Transverse colon (tissue), 4 donors: ENCODE measurements at regions not wholly inside any gene's neighbourhood (a gene's known extent, or its start where the extent isn't known, plus 50 kb on each side); places are given as distances from the start of the nearest gene placed in this dataset.

Experiments used
- EP300 ChIP-seq: sonication (generic); formaldehyde crosslinking; IDR thresholded peaks from one replicate; pipeline ENCODE4 v1.6.1; 2017; ENCODE audit warnings: antibody characterized with exemption, low read depth
- POLR2A ChIP-seq: fragments of 450-650 bp; IDR thresholded peaks from one replicate; pipeline ENCODE4 v1.6.1; 2016; ENCODE audit warnings: antibody characterized with exemption, mild to moderate bottlenecking, moderate library complexity
- POLR2AphosphoS5 ChIP-seq, 3 donors: sonication (generic); formaldehyde crosslinking; IDR thresholded peaks; one replicate each; pipeline ENCODE4 v1.6.1; 2016; ENCODE audit warnings: antibody characterized with exemption in 3 of 3
- TF ChIP-seq, protein P1 (sequence below), 5 experiments: fragments of 200-600 bp in 3 of 5; fragments of 450-650 bp in 2 of 5; sonication (generic) in 3 of 5; IDR thresholded peaks; 1 replicate in 2 of 5; 2 replicates in 3 of 5; pipeline ENCODE4 v1.5.1; 2016 to 2017; ENCODE audit warnings: antibody characterized with exemption in 5 of 5, inconsistent platforms in 3 of 5, mild to moderate bottlenecking in 2 of 5, moderate library complexity in 1 of 5

DNA sequence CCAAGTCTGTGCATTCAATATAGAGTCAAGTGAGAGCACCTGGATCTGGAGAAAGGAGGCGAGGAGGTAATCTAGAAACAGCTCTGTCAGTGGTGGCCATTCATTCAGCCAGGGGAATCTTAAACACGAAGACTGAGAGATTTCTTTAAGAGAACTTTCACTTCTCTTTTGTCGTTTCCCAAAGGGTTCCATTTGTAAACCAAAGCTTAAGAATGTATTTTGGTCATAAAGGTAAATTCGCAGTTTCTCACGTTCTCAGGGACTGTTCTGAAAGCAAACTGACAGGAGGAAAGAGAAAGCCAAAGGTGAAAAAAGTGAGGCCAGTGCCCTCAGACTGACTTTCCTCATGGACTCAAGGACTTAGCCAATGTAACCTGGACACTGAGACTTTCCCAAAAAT is 513.5 kb downstream of the CMPK2 start:
- TF ChIP-seq POLR2A, result no peak
- TF ChIP-seq, protein P1, sequence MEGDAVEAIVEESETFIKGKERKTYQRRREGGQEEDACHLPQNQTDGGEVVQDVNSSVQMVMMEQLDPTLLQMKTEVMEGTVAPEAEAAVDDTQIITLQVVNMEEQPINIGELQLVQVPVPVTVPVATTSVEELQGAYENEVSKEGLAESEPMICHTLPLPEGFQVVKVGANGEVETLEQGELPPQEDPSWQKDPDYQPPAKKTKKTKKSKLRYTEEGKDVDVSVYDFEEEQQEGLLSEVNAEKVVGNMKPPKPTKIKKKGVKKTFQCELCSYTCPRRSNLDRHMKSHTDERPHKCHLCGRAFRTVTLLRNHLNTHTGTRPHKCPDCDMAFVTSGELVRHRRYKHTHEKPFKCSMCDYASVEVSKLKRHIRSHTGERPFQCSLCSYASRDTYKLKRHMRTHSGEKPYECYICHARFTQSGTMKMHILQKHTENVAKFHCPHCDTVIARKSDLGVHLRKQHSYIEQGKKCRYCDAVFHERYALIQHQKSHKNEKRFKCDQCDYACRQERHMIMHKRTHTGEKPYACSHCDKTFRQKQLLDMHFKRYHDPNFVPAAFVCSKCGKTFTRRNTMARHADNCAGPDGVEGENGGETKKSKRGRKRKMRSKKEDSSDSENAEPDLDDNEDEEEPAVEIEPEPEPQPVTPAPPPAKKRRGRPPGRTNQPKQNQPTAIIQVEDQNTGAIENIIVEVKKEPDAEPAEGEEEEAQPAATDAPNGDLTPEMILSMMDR (IDR thresholded peaks at IDR 0.05), result no peak
- TF ChIP-seq POLR2AphosphoS5 (IDR thresholded peaks at IDR 0.05), result no peak
- no peak for TF ChIP-seq EP300
